IMR-90 (cell line): ENCODE measurements at regions not wholly inside any gene's neighbourhood (a gene's known extent, or its start where the extent isn't known, plus 50 kb on each side); places are given as distances from the start of the nearest gene placed in this dataset.

Experiments
- POLR2A ChIP-seq: IDR thresholded peaks from 2 replicates; pipeline ENCODE4 v1.6.1; 2012; ENCODE audit warnings: mild to moderate bottlenecking, low read depth, low read length
- TF ChIP-seq, protein P1 (sequence below): conservative IDR thresholded peaks from 2 replicates; pipeline ENCODE4 v1.5.1; 2012; ENCODE audit warnings: mild to moderate bottlenecking, low read depth, low read length, improper control_type of control experiment

GRCh38 chr3:83454353-83454752, 1504.4 kb upstream of the CADM2 start:
- no peak for TF ChIP-seq POLR2A
- TF ChIP-seq, protein P1, sequence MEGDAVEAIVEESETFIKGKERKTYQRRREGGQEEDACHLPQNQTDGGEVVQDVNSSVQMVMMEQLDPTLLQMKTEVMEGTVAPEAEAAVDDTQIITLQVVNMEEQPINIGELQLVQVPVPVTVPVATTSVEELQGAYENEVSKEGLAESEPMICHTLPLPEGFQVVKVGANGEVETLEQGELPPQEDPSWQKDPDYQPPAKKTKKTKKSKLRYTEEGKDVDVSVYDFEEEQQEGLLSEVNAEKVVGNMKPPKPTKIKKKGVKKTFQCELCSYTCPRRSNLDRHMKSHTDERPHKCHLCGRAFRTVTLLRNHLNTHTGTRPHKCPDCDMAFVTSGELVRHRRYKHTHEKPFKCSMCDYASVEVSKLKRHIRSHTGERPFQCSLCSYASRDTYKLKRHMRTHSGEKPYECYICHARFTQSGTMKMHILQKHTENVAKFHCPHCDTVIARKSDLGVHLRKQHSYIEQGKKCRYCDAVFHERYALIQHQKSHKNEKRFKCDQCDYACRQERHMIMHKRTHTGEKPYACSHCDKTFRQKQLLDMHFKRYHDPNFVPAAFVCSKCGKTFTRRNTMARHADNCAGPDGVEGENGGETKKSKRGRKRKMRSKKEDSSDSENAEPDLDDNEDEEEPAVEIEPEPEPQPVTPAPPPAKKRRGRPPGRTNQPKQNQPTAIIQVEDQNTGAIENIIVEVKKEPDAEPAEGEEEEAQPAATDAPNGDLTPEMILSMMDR, result no peak
